ENCODE measurements at regions not wholly inside any gene's neighbourhood (a gene's known extent, or its start where the extent isn't known, plus 50 kb on each side); places are given as distances from the start of the nearest gene placed in this dataset.
"Not testable (repeated sequence)": the region's sequence is repeated elsewhere in the genome, so short reads cannot be mapped to it uniquely, and the experiment has no call there.

DNA sequence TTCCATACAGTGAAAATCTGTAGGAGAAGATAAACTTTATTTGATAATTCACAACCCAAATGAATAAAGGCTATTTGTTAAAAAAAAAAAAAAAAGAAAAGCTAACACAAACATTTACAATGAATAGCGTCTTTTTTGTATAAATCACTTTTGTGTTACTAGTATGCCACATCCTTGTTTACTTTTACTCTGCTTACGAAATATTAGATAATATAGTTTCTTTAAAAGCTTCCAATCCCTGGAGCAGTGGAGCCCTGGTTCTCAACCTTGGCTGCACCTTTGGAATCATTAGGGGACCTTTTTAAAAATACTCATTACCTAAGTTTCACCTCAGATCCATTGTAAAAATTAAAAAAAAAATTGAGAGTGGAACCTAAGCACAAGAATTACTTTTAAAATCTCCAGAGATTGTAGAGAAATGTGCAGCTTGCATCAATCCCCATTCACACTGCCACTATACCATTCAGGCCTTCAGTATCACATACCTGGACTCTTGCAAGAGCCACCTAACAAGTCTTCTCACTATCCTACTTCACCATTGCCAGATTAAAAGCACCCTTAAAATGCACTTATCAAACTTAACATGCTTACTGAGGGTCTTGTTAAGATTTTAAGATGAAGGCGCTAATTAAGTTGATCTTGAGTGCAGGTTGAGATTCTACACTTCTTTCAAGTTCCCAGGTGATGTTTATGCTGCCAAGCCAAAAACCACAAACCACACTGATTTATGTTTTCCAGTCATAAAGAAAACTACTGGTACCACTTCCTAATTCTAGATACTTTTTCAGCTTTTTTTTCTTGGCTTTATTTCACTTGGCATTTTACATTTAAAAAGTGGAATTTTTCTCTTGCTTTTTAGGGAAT, 59.7 kb upstream of the ZC3H15 start:
- WGBS, 2 donors = 52% methylated on average over 3 of the region's 3 CpGs

DNA sequence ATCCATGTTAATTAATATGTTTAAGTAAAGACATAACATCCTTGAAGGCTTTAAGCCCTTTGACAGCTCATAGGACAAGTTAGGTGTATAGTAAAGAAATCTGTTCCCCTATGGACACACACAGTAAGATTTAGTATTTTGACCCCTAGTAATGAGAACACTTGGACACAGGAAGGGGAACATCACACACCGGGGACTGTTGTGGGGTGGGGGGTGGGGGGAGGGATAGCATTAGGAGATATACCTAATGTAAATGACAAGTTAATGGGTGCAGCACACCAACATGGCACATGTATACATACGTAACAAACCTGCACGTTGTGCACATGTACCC, 59.1 kb upstream of the ZC3H15 start:
- ATAC-seq (ENCODE audit: insufficient read depth, low FRiP score); H3K27ac ChIP-seq (ENCODE audit: low read depth in 1 of 2, low read length in 1 of 2); H3K4me3 ChIP-seq; H3K27me3 ChIP-seq (ENCODE audit: control insufficient read depth in 3 of 3, insufficient read depth in 3 of 3, low read length in 2 of 3); H3K36me3 ChIP-seq (ENCODE audit: control insufficient read depth in 4 of 4, insufficient read depth in 4 of 4, low read length in 4 of 4); H3K9ac ChIP-seq (ENCODE audit: insufficient read depth in 1 of 2, low read length in 2 of 2); DNase-seq; H3K9me3 ChIP-seq (ENCODE audit: control insufficient read depth in 4 of 4, insufficient read depth in 3 of 4, low read length in 3 of 4): not testable (repeated sequence)
- 63 to 64% methylated on average over 3 of the region's 3 CpGs for WGBS, 2 donors
- peaks cover 0 to 26% (median 0%) of the 10 kb centered on the region in 5 donors for H3K4me1 ChIP-seq (ENCODE audit: control insufficient read depth in 5 of 5, insufficient read depth in 5 of 5, low read length in 5 of 5)

More for the DNA sequence above, 59.7 kb upstream of the ZC3H15 start:
- peaks cover 0 to 32% (median 0%) of the 10 kb centered on the region in 5 donors for H3K4me1 ChIP-seq (ENCODE audit: control insufficient read depth in 5 of 5, insufficient read depth in 5 of 5, low read length in 5 of 5)
- TF ChIP-seq, protein P1, sequence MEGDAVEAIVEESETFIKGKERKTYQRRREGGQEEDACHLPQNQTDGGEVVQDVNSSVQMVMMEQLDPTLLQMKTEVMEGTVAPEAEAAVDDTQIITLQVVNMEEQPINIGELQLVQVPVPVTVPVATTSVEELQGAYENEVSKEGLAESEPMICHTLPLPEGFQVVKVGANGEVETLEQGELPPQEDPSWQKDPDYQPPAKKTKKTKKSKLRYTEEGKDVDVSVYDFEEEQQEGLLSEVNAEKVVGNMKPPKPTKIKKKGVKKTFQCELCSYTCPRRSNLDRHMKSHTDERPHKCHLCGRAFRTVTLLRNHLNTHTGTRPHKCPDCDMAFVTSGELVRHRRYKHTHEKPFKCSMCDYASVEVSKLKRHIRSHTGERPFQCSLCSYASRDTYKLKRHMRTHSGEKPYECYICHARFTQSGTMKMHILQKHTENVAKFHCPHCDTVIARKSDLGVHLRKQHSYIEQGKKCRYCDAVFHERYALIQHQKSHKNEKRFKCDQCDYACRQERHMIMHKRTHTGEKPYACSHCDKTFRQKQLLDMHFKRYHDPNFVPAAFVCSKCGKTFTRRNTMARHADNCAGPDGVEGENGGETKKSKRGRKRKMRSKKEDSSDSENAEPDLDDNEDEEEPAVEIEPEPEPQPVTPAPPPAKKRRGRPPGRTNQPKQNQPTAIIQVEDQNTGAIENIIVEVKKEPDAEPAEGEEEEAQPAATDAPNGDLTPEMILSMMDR (IDR thresholded peaks at IDR 0.05; ENCODE audit: control extremely low read depth, extremely low read depth) = no peak
- DNase-seq (peak in 2 of 3 donors; percentile 21 to 37), ATAC-seq (ENCODE audit: insufficient read depth, low FRiP score) (no peak)
- H3K27me3 ChIP-seq (ENCODE audit: control insufficient read depth in 3 of 3, insufficient read depth in 3 of 3, low read length in 2 of 3) = peaks cover 0 to 9% (median 0%) of the 10 kb centered on the region in 3 donors
- H3K9me3 ChIP-seq (ENCODE audit: control insufficient read depth in 4 of 4, insufficient read depth in 3 of 4, low read length in 3 of 4) = peaks cover 0 to 1% (median 0%) of the 10 kb centered on the region in 4 donors
- H3K36me3 ChIP-seq (ENCODE audit: control insufficient read depth in 4 of 4, insufficient read depth in 4 of 4, low read length in 4 of 4) = no peaks in the 10 kb centered on the region
- no peak overlapping the region for H3K4me3 ChIP-seq
- no peak overlapping the region for H3K27ac ChIP-seq (ENCODE audit: low read depth in 1 of 2, low read length in 1 of 2)
- no peak overlapping the region for H3K9ac ChIP-seq (ENCODE audit: insufficient read depth in 1 of 2, low read length in 2 of 2)

DNA sequence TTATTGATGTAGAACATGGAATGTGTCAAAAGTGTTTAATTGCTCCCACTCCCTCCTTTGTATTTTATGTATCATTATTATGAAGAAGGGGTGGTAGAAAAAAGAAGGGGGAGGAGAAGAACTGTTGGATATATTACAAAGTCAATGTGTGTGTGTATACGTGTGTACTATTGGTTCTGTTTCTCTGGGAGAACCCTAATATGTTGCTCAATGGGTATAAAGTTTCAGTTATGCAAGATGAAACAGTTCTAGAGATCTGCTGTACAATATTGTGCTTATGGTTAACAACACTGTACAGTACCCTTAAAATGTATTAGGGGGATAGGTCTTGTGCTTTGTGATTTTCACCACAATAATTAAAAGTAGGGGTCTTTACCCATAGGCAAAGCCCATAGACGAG, 58.1 kb upstream of the ZC3H15 start:
- Histone ChIP-seq H3K27ac (ENCODE audit: low read depth in 1 of 2, low read length in 1 of 2) (no peak overlapping the region), H3K36me3 (ENCODE audit: control insufficient read depth in 4 of 4, insufficient read depth in 4 of 4, low read length in 4 of 4) (no peaks in the 10 kb centered on the region), H3K9ac (ENCODE audit: insufficient read depth in 1 of 2, low read length in 2 of 2) (no peak overlapping the region), H3K4me1 (ENCODE audit: control insufficient read depth in 5 of 5, insufficient read depth in 5 of 5, low read length in 5 of 5) (peaks cover 0 to 20% (median 0%) of the 10 kb centered on the region in 5 donors), H3K27me3 (ENCODE audit: control insufficient read depth in 3 of 3, insufficient read depth in 3 of 3, low read length in 2 of 3) (peaks cover 0 to 9% (median 0%) of the 10 kb centered on the region in 3 donors), H3K9me3 (ENCODE audit: control insufficient read depth in 4 of 4, insufficient read depth in 3 of 4, low read length in 3 of 4) (peaks cover 0 to 1% (median 0%) of the 10 kb centered on the region in 4 donors), H3K4me3 (no peak overlapping the region)
- ATAC-seq (ENCODE audit: insufficient read depth, low FRiP score) (no peak), DNase-seq (no peak)
- TF ChIP-seq, protein P1 (IDR thresholded peaks at IDR 0.05; ENCODE audit: control extremely low read depth, extremely low read depth) = no peak
- 83 to 93% methylated on average over 2 of the region's 2 CpGs for WGBS, 2 donors

DNA sequence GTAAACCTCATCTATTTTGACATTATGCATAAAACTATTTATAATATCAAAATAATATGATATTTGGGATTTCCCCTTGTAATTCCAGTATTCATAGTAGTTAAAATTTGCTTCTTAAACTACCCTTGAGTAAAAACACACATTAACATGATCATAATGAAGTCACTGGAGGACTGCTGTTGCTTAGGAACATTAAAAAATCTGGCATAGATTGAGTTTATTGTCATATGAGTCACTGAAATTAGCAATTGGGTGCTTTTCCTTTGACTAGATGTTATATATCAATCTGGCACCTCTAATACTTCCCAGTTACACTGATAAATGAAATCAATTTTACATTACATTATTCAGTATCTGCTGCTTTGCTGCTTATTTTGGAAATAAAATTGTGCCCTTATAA, 57.0 kb upstream of the ZC3H15 start:
- Histone ChIP-seq H3K4me1 (ENCODE audit: control insufficient read depth in 5 of 5, insufficient read depth in 5 of 5, low read length in 5 of 5) (peaks cover 0 to 20% (median 0%) of the 10 kb centered on the region in 5 donors), H3K27me3 (ENCODE audit: control insufficient read depth in 3 of 3, insufficient read depth in 3 of 3, low read length in 2 of 3) (peaks cover 0 to 9% (median 0%) of the 10 kb centered on the region in 3 donors), H3K9ac (ENCODE audit: insufficient read depth in 1 of 2, low read length in 2 of 2) (no peak overlapping the region), H3K9me3 (ENCODE audit: control insufficient read depth in 4 of 4, insufficient read depth in 3 of 4, low read length in 3 of 4) (no peaks in the 10 kb centered on the region), H3K36me3 (ENCODE audit: control insufficient read depth in 4 of 4, insufficient read depth in 4 of 4, low read length in 4 of 4) (no peaks in the 10 kb centered on the region), H3K4me3 (no peak overlapping the region), H3K27ac (ENCODE audit: low read depth in 1 of 2, low read length in 1 of 2) (no peak overlapping the region)
- ATAC-seq (ENCODE audit: insufficient read depth, low FRiP score) = no peak
- TF ChIP-seq, protein P1 (IDR thresholded peaks at IDR 0.05; ENCODE audit: control extremely low read depth, extremely low read depth) = no peak
- no peak for DNase-seq

All from lung (tissue), 11 donors.